HepG2 (cell line): ENCODE measurements at regions not wholly inside any gene's neighbourhood (a gene's known extent, or its start where the extent isn't known, plus 50 kb on each side); places are given as distances from the start of the nearest gene placed in this dataset.

Experiments
- ATF3 ChIP-seq: sonication (generic); formaldehyde crosslinking; IDR thresholded peaks from 2 replicates; pipeline ENCODE4 v1.4.0; 2020; ENCODE audit warnings: missing genetic modification reagents
- LCORL ChIP-seq, 2 experiments: fragments of 450-650 bp in 1 of 2; sonication (generic) in 1 of 2; formaldehyde crosslinking in 1 of 2; IDR thresholded peaks; 2 replicates each; pipeline versions ENCODE4 v1.5.0 to v1.6.1; 2017 to 2020; ENCODE audit warnings: antibody characterized with exemption in 1 of 2, missing genetic modification reagents in 1 of 2
- NCOA1 ChIP-seq: sonication (generic); formaldehyde crosslinking; IDR thresholded peaks from 2 replicates; pipeline ENCODE4 v1.9.0; 2021; ENCODE audit warnings: missing genetic modification reagents
- RAD21 ChIP-seq: fragments of 450-650 bp; formaldehyde crosslinking; IDR thresholded peaks from 2 replicates; pipeline ENCODE4 v1.5.0; 2020; ENCODE audit warnings: mild to moderate bottlenecking
- SKI ChIP-seq: fragments of 450-650 bp; IDR thresholded peaks from one replicate; pipeline ENCODE4 v1.6.1; 2018; ENCODE audit warnings: mild to moderate bottlenecking; ENCODE audit not compliant: partially characterized antibody
- SMYD3 ChIP-seq: sonication (generic); formaldehyde crosslinking; IDR thresholded peaks from 2 replicates; pipeline ENCODE4 v1.8.1; 2023; ENCODE audit warnings: mild to moderate bottlenecking, missing genetic modification reagents
- TBX3 ChIP-seq: fragments of 450-650 bp; IDR thresholded peaks from 2 replicates; pipeline ENCODE4 v1.6.1; 2017; ENCODE audit warnings: antibody characterized with exemption, mild to moderate bottlenecking, inconsistent platforms, borderline replicate concordance
- TGIF2 ChIP-seq: IDR thresholded peaks from 2 replicates; pipeline ENCODE4 v1.6.1; 2016; ENCODE audit warnings: control low read depth, missing compliant biosample characterization
- ZNF589 ChIP-seq: sonication (generic); formaldehyde crosslinking; conservative IDR thresholded peaks from 2 replicates; pipeline ENCODE4 v1.8.0; 2022; ENCODE audit warnings: mild to moderate bottlenecking, moderate library complexity, missing genetic modification reagents
- ZNF672 ChIP-seq: sonication (generic); formaldehyde crosslinking; IDR thresholded peaks from 2 replicates; pipeline ENCODE4 v1.8.1; 2022; ENCODE audit warnings: missing genetic modification reagents
- ZNF710 ChIP-seq: sonication (generic); formaldehyde crosslinking; IDR thresholded peaks from 2 replicates; pipeline ENCODE4 v1.5.0; 2020; ENCODE audit warnings: mild to moderate bottlenecking, missing genetic modification reagents, borderline replicate concordance
- ZNF883 ChIP-seq: sonication (generic); formaldehyde crosslinking; IDR thresholded peaks from 2 replicates; pipeline ENCODE4 v1.5.1; 2020; ENCODE audit warnings: mild to moderate bottlenecking, missing genetic modification reagents; ENCODE audit errors: not compliant biosample characterization
- ZSCAN31 ChIP-seq: sonication (generic); formaldehyde crosslinking; IDR thresholded peaks from 2 replicates; pipeline ENCODE4 v1.5.0; 2020; ENCODE audit warnings: low read depth, mild to moderate bottlenecking, missing genetic modification reagents
- TF ChIP-seq, protein P1 (sequence below): sonication (generic); formaldehyde crosslinking; IDR thresholded peaks from 2 replicates; pipeline ENCODE4 v1.5.1; 2020; ENCODE audit warnings: mild to moderate bottlenecking, missing genetic modification reagents, moderate library complexity
- TF ChIP-seq, protein P2 (sequence below): sonication (generic); formaldehyde crosslinking; IDR thresholded peaks from 2 replicates; pipeline ENCODE4 v1.4.0; 2020; ENCODE audit warnings: missing genetic modification reagents
- TF ChIP-seq, protein P3 (sequence below): sonication (generic); formaldehyde crosslinking; IDR thresholded peaks from 2 replicates; pipeline ENCODE4 v1.4.0; 2020; ENCODE audit warnings: missing genetic modification reagents, mild to moderate bottlenecking, borderline replicate concordance

- TF ChIP-seq ZNF710 = no peak
- TF ChIP-seq, protein P1, sequence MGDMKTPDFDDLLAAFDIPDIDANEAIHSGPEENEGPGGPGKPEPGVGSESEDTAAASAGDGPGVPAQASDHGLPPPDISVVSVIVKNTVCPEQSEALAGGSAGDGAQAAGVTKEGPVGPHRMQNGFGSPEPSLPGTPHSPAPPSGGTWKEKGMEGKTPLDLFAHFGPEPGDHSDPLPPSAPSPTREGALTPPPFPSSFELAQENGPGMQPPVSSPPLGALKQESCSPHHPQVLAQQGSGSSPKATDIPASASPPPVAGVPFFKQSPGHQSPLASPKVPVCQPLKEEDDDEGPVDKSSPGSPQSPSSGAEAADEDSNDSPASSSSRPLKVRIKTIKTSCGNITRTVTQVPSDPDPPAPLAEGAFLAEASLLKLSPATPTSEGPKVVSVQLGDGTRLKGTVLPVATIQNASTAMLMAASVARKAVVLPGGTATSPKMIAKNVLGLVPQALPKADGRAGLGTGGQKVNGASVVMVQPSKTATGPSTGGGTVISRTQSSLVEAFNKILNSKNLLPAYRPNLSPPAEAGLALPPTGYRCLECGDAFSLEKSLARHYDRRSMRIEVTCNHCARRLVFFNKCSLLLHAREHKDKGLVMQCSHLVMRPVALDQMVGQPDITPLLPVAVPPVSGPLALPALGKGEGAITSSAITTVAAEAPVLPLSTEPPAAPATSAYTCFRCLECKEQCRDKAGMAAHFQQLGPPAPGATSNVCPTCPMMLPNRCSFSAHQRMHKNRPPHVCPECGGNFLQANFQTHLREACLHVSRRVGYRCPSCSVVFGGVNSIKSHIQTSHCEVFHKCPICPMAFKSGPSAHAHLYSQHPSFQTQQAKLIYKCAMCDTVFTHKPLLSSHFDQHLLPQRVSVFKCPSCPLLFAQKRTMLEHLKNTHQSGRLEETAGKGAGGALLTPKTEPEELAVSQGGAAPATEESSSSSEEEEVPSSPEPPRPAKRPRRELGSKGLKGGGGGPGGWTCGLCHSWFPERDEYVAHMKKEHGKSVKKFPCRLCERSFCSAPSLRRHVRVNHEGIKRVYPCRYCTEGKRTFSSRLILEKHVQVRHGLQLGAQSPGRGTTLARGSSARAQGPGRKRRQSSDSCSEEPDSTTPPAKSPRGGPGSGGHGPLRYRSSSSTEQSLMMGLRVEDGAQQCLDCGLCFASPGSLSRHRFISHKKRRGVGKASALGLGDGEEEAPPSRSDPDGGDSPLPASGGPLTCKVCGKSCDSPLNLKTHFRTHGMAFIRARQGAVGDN (CRISPR knock-in tag) = peak; percentile 59
- peak; percentile 47 for TF ChIP-seq SKI
- TF ChIP-seq ZNF672 (CRISPR knock-in tag) = no peak
- TF ChIP-seq LCORL (IDR thresholded peaks at IDR 0.05) = no peak
- 0 out of 2 replicates have a peak, but pooled peaks have one; percentile 4 for TF ChIP-seq LCORL (CRISPR knock-in tag; IDR thresholded peaks at IDR 0.05)
- TF ChIP-seq TBX3 = peak; percentile 84
- TF ChIP-seq RAD21 (CRISPR knock-in tag) = no peak
- peak; percentile 45; the same call in 1 of the 2 replicates for TF ChIP-seq SMYD3 (CRISPR knock-in tag)
- TF ChIP-seq NCOA1 (CRISPR knock-in tag) = no peak
- TF ChIP-seq ATF3 (CRISPR knock-in tag) = peak; percentile 88
- 0 out of 2 replicates have a peak, but pooled peaks have one; percentile 31 for TF ChIP-seq ZNF589
- no peak for TF ChIP-seq ZSCAN31 (CRISPR knock-in tag)
- TF ChIP-seq, protein P2, sequence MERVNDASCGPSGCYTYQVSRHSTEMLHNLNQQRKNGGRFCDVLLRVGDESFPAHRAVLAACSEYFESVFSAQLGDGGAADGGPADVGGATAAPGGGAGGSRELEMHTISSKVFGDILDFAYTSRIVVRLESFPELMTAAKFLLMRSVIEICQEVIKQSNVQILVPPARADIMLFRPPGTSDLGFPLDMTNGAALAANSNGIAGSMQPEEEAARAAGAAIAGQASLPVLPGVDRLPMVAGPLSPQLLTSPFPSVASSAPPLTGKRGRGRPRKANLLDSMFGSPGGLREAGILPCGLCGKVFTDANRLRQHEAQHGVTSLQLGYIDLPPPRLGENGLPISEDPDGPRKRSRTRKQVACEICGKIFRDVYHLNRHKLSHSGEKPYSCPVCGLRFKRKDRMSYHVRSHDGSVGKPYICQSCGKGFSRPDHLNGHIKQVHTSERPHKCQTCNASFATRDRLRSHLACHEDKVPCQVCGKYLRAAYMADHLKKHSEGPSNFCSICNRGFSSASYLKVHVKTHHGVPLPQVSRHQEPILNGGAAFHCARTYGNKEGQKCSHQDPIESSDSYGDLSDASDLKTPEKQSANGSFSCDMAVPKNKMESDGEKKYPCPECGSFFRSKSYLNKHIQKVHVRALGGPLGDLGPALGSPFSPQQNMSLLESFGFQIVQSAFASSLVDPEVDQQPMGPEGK (CRISPR knock-in tag) = peak; percentile 89
- TF ChIP-seq TGIF2 = no peak
- TF ChIP-seq, protein P3, sequence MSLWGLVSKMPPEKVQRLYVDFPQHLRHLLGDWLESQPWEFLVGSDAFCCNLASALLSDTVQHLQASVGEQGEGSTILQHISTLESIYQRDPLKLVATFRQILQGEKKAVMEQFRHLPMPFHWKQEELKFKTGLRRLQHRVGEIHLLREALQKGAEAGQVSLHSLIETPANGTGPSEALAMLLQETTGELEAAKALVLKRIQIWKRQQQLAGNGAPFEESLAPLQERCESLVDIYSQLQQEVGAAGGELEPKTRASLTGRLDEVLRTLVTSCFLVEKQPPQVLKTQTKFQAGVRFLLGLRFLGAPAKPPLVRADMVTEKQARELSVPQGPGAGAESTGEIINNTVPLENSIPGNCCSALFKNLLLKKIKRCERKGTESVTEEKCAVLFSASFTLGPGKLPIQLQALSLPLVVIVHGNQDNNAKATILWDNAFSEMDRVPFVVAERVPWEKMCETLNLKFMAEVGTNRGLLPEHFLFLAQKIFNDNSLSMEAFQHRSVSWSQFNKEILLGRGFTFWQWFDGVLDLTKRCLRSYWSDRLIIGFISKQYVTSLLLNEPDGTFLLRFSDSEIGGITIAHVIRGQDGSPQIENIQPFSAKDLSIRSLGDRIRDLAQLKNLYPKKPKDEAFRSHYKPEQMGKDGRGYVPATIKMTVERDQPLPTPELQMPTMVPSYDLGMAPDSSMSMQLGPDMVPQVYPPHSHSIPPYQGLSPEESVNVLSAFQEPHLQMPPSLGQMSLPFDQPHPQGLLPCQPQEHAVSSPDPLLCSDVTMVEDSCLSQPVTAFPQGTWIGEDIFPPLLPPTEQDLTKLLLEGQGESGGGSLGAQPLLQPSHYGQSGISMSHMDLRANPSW (CRISPR knock-in tag) = no peak
- TF ChIP-seq ZNF883 (CRISPR knock-in tag) = no peak
Measured at GRCh38 chr6:12348530-12349511, 58.7 kb downstream of the EDN1 start (continued).
